ENCODE measurements at regions not wholly inside any gene's neighbourhood (a gene's known extent, or its start where the extent isn't known, plus 50 kb on each side); places are given as distances from the start of the nearest gene placed in this dataset.

GRCh38 chr2:136236019-136236418 is 118.1 kb upstream of the CXCR4 start:
- no peak for TF ChIP-seq CTCF (IDR thresholded peaks at IDR 0.05; ENCODE audit: extremely low read depth, missing control alignments)
- no peak for DNase-seq (ENCODE audit: low spot score)

GRCh38 chr2:136235546-136235945 is 117.6 kb upstream of the CXCR4 start:
- TF ChIP-seq CTCF (IDR thresholded peaks at IDR 0.05; ENCODE audit: extremely low read depth, missing control alignments), result no peak
- no peak for DNase-seq (ENCODE audit: low spot score)

GRCh38 chr2:136234261-136234660 is 116.3 kb upstream of the CXCR4 start:
- TF ChIP-seq CTCF (IDR thresholded peaks at IDR 0.05; ENCODE audit: extremely low read depth, missing control alignments), result no peak
- DNase-seq (ENCODE audit: low spot score), result no peak

GRCh38 chr2:136233298-136233697 is 115.3 kb upstream of the CXCR4 start:
- DNase-seq (ENCODE audit: low spot score), result no peak
- no peak for TF ChIP-seq CTCF (IDR thresholded peaks at IDR 0.05; ENCODE audit: extremely low read depth, missing control alignments)

GRCh38 chr2:136232456-136233172 is 114.7 kb upstream of the CXCR4 start:
- no peak for TF ChIP-seq CTCF (IDR thresholded peaks at IDR 0.05; ENCODE audit: extremely low read depth, missing control alignments)
- DNase-seq (ENCODE audit: low spot score), result no peak

- TF ChIP-seq CTCF (IDR thresholded peaks at IDR 0.05; ENCODE audit: extremely low read depth, missing control alignments), result no peak
- DNase-seq (ENCODE audit: low spot score), result no peak
Measured at GRCh38 chr2:136230464-136230863, 112.5 kb upstream of the CXCR4 start.

- TF ChIP-seq CTCF (IDR thresholded peaks at IDR 0.05; ENCODE audit: extremely low read depth, missing control alignments), result no peak
- no peak for DNase-seq (ENCODE audit: low spot score)
Measured at GRCh38 chr2:136226903-136227302, 109.0 kb upstream of the CXCR4 start.

All from GM20000 (cell line).